AG20443 (cell line): ENCODE measurements at regions not wholly inside any gene's neighbourhood (a gene's known extent, or its start where the extent isn't known, plus 50 kb on each side); places are given as distances from the start of the nearest gene placed in this dataset.

Experiments
- DNase-seq: peaks from one replicate; pipeline ENCODE4 v3.0.0; 2012; ENCODE audit warnings: low spot score, mixed read lengths

GRCh38 chr1:216916890-216917438, 193.7 kb upstream of the ESRRG start:
- DNase-seq = no peak

GRCh38 chr1:216914974-216915373, 191.7 kb upstream of the ESRRG start:
- DNase-seq = no peak

- no peak for DNase-seq
These were observed 190.7 kb upstream of the ESRRG start for GRCh38 chr1:216913976-216914375.

- DNase-seq = no peak
These were observed 187.0 kb upstream of the ESRRG start for GRCh38 chr1:216910081-216910840.

- DNase-seq = no peak
These were observed 184.9 kb upstream of the ESRRG start for GRCh38 chr1:216908126-216908525.

GRCh38 chr1:216907100-216907499, 183.9 kb upstream of the ESRRG start:
- no peak for DNase-seq

GRCh38 chr1:216905781-216906180, 182.6 kb upstream of the ESRRG start:
- no peak for DNase-seq

GRCh38 chr1:216905137-216905536, 181.9 kb upstream of the ESRRG start:
- no peak for DNase-seq

GRCh38 chr1:216904471-216904870, 181.2 kb upstream of the ESRRG start:
- DNase-seq = no peak

- no peak for DNase-seq
These were observed 180.1 kb upstream of the ESRRG start for GRCh38 chr1:216903382-216903740.

GRCh38 chr1:216902669-216903381, 179.6 kb upstream of the ESRRG start:
- no peak for DNase-seq

- no peak for DNase-seq
These were observed 176.9 kb upstream of the ESRRG start for GRCh38 chr1:216900116-216900620.

- DNase-seq = no peak
These were observed 175.6 kb upstream of the ESRRG start for GRCh38 chr1:216898801-216899200.

- DNase-seq = no peak
These were observed 172.9 kb upstream of the ESRRG start for GRCh38 chr1:216896146-216896545.

GRCh38 chr1:216894494-216894893, 171.3 kb upstream of the ESRRG start:
- no peak for DNase-seq

GRCh38 chr1:216892581-216893160, 169.4 kb upstream of the ESRRG start:
- DNase-seq = no peak

- no peak for DNase-seq
These were observed 167.6 kb upstream of the ESRRG start for GRCh38 chr1:216890871-216891270.

GRCh38 chr1:216888731-216889130, 165.5 kb upstream of the ESRRG start:
- DNase-seq = no peak

- no peak for DNase-seq
These were observed 163.8 kb upstream of the ESRRG start for GRCh38 chr1:216887032-216887431.

- no peak for DNase-seq
These were observed 161.5 kb upstream of the ESRRG start for GRCh38 chr1:216884614-216885229.

- no peak for DNase-seq
These were observed 160.3 kb upstream of the ESRRG start for GRCh38 chr1:216883518-216883917.

- DNase-seq = no peak
These were observed 158.5 kb upstream of the ESRRG start for GRCh38 chr1:216881695-216882094.
